ENCODE measurements at regions not wholly inside any gene's neighbourhood (a gene's known extent, or its start where the extent isn't known, plus 50 kb on each side); places are given as distances from the start of the nearest gene placed in this dataset.

DNA sequence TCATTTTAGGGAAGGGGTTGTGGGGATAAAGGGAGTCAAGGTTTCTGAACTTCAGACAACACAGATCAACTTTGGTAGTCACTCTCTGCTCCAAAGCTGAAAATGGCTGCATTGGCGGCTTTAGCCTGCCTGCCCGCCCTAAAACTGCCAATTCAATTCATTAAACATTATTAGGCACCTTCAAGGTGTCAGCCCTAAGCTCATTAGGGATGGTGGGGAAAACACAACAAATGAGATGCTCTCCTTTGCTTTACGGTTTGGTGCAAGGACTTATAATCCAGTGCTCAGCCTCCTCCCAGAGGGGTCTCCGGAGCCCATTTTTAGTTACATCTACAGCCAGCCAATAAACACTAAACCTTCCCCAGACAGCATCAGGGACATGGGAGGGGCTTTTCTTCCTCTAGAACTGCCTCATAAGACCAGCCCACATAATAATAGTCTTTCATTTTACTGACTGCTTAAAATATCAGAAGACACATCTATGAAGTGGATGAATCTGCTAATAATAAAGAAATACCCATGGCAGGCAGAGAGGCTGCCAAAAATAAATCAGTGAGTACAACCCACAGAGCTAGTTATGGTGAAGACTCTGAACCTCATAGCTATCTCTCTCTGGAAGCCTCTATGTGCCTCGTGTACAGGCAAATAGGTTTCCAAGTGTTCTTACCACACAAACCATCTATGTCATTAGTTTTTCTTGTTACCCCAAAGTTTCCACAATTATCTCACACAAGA is 102.8 kb upstream of the NCAM1 start:
- Histone ChIP-seq H3K14ac (ENCODE audit: insufficient read length) (no peak overlapping the region), H4K20me1 (replicated peaks in 1 of 2; ENCODE audit: control insufficient read depth in 1 of 2, insufficient read depth in 2 of 2, low read length in 2 of 2) (no peaks in the 10 kb centered on the region), H3K23me2 (ENCODE audit: low read depth, low read length) (no peaks in the 10 kb centered on the region), H2BK15ac (ENCODE audit: low read length) (no peak overlapping the region), H3K27me3 (replicated peaks in 1 of 4; ENCODE audit: control insufficient read depth in 3 of 4, extremely low read depth in 1 of 4, insufficient read depth in 3 of 4, low read length in 3 of 4) (no peaks in the 10 kb centered on the region), H3K9me3 (ENCODE audit: insufficient read depth in 2 of 2, low read depth in 1 of 2, low read length in 1 of 2) (peaks cover 3 to 6% of the 10 kb centered on the region in 2 experiments; a peak in 3 of 4 replicates), H3K27ac (ENCODE audit: low read depth, low read length) (no peak overlapping the region), H2BK5ac (ENCODE audit: low read depth, low read length) (no peak overlapping the region), H3K4me1 (replicated peaks in 1 of 4; ENCODE audit: control insufficient read depth in 3 of 4, insufficient read depth in 4 of 4, low read length in 3 of 4) (no peaks in the 10 kb centered on the region), H4K8ac (ENCODE audit: extremely low read depth, insufficient read depth, low read length) (no peak overlapping the region), H2AK5ac (ENCODE audit: low read depth, low read length) (no peak overlapping the region), H2BK120ac (replicated peaks; ENCODE audit: low read depth, low read length) (no peak overlapping the region), H3K18ac (ENCODE audit: extremely low read depth, low read length) (no peak overlapping the region), H3K4me3 (ENCODE audit: extremely low read depth in 1 of 4, insufficient read depth in 2 of 4, low read depth in 3 of 4, low read length in 4 of 4) (no peak overlapping the region), H4K91ac (replicated peaks; ENCODE audit: insufficient read length, low read length) (no peak overlapping the region), H3K79me2 (ENCODE audit: control insufficient read depth in 1 of 2, insufficient read depth in 2 of 2, low read length in 2 of 2) (no peaks in the 10 kb centered on the region), H3K4ac (replicated peaks; ENCODE audit: insufficient read length, low read depth, low read length) (no peak overlapping the region), H3K4me2 (ENCODE audit: insufficient read depth in 1 of 2, low read depth in 2 of 2, low read length in 2 of 2) (no peak overlapping the region), H3K23ac (ENCODE audit: insufficient read length) (no peak overlapping the region), H3K36me3 (ENCODE audit: control insufficient read depth in 2 of 4, insufficient read depth in 4 of 4, low read length in 3 of 4) (no peaks in the 10 kb centered on the region), H3K56ac (replicated peaks; ENCODE audit: insufficient read length, low read depth, low read length) (no peak overlapping the region), H3K79me1 (ENCODE audit: low read depth, low read length) (no peaks in the 10 kb centered on the region), H2BK20ac (ENCODE audit: low read length) (no peak overlapping the region), H2BK12ac (ENCODE audit: low read depth, low read length) (no peak overlapping the region), H3K9ac (replicated peaks in 1 of 4; ENCODE audit: extremely low read depth in 1 of 4, low read depth in 3 of 4, low read length in 3 of 4) (no peak overlapping the region), H2AFZ (ENCODE audit: low read length) (no peak overlapping the region), H4K5ac (ENCODE audit: insufficient read length, low read depth, low read length) (no peak overlapping the region)
- no peak for FAIRE-seq
- WGBS, 2 experiments (ENCODE audit: extremely low coverage in 1 of 2, insufficient coverage in 1 of 2, insufficient read length in 1 of 2, insufficient replicate concordance in 2 of 2, low coverage in 1 of 2, low lambda C conversion rate in 2 of 2, missing lambda C conversion rate in 1 of 2), result 92% methylated on average over 5 of the region's 5 CpGs; no CpG with 5 or more reads in 1 of the 2 experiments
- ChIA-PET POLR2A (ENCODE audit: partially characterized antibody) (no interaction called here), CTCF (ENCODE audit: partially characterized antibody) (no interaction called here)
- no peak for DNase-seq (ENCODE audit: low read depth in 1 of 2, low spot score in 2 of 2)
- TF ChIP-seq BACH1 (IDR thresholded peaks at IDR 0.05; ENCODE audit: low read length) (no peak), CEBPB (IDR thresholded peaks at IDR 0.05; ENCODE audit: low read depth, low read length) (no peak), RXRA (IDR thresholded peaks at IDR 0.05; ENCODE audit: insufficient read depth, low read depth, low read length) (no peak), NRF1 (IDR thresholded peaks at IDR 0.05; ENCODE audit: low read depth, low read length) (no peak), CTBP2 (IDR thresholded peaks at IDR 0.05; ENCODE audit: borderline replicate concordance, insufficient read depth, insufficient read length, low read length) (no peak), GTF2F1 (IDR thresholded peaks at IDR 0.05; ENCODE audit: borderline replicate concordance, low read depth, low read length) (no peak), SAP30 (IDR thresholded peaks at IDR 0.05; ENCODE audit: insufficient read depth, insufficient replicate concordance, low read length) (no peak), SUZ12 (IDR thresholded peaks at IDR 0.05; ENCODE audit: low read length) (no peak), ASH2L (IDR thresholded peaks at IDR 0.05; ENCODE audit: low read length) (no peak), TAF1 (IDR thresholded peaks at IDR 0.05; ENCODE audit: low read depth, low read length) (no peak), POU5F1 (IDR thresholded peaks at IDR 0.05; ENCODE audit: low read depth, low read length) (no peak), CREB1 (IDR thresholded peaks at IDR 0.05) (no peak), EGR1 (IDR thresholded peaks at IDR 0.05; ENCODE audit: borderline replicate concordance, low read depth, low read length) (no peak)
- TF ChIP-seq, protein P1, sequence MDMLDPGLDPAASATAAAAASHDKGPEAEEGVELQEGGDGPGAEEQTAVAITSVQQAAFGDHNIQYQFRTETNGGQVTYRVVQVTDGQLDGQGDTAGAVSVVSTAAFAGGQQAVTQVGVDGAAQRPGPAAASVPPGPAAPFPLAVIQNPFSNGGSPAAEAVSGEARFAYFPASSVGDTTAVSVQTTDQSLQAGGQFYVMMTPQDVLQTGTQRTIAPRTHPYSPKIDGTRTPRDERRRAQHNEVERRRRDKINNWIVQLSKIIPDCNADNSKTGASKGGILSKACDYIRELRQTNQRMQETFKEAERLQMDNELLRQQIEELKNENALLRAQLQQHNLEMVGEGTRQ (IDR thresholded peaks at IDR 0.05; ENCODE audit: low read length), result no peak

Data from H1 (cell line).